ENCODE measurements at regions not wholly inside any gene's neighbourhood (a gene's known extent, or its start where the extent isn't known, plus 50 kb on each side); places are given as distances from the start of the nearest gene placed in this dataset.

DNA sequence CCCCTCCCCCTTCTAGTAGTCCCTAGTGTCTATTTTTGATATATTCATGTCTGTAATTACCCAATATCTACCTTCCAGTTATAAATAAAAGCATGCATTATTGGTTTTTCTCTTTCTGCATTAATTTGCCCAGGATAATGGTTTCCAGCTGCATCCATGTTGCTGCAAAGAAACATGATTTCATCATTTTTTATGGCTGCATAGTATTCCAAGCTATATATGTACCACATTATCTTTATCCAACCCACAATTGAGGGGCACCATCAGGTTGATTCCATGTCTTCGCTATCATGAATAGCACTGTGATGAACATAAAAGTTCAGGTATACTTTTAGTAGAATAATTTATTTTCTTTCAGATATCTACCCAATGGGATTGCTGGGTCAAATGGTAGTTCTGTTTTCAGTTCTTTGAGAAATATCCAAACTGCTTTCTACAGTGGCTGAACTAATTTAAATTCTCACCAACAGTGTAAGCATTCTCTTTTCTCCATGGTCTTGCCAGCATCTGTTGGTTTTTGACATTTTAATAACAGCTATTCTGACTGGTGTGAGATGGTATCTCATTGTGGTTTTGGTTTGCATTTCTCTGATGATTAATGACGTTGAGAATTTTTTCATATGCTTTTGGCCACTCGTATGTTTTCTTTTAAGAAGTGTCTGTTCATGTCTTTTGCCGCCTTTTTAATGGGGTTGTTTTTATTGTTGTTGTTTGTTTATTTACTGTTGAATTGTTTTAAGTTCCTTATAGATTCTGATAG, 746.1 kb upstream of the MEF2C start:
- TF ChIP-seq, protein P1, sequence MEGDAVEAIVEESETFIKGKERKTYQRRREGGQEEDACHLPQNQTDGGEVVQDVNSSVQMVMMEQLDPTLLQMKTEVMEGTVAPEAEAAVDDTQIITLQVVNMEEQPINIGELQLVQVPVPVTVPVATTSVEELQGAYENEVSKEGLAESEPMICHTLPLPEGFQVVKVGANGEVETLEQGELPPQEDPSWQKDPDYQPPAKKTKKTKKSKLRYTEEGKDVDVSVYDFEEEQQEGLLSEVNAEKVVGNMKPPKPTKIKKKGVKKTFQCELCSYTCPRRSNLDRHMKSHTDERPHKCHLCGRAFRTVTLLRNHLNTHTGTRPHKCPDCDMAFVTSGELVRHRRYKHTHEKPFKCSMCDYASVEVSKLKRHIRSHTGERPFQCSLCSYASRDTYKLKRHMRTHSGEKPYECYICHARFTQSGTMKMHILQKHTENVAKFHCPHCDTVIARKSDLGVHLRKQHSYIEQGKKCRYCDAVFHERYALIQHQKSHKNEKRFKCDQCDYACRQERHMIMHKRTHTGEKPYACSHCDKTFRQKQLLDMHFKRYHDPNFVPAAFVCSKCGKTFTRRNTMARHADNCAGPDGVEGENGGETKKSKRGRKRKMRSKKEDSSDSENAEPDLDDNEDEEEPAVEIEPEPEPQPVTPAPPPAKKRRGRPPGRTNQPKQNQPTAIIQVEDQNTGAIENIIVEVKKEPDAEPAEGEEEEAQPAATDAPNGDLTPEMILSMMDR (IDR thresholded peaks at IDR 0.05): no peak
- TF ChIP-seq POLR2A (IDR thresholded peaks at IDR 0.05): no peak
